A549 (cell line): ENCODE measurements at regions not wholly inside any gene's neighbourhood (a gene's known extent, or its start where the extent isn't known, plus 50 kb on each side); places are given as distances from the start of the nearest gene placed in this dataset.

ENCODE experiments used
- BHLHE40 ChIP-seq: IDR thresholded peaks from 2 replicates; pipeline ENCODE4 v1.6.1; 2012; ENCODE audit warnings: low read depth, low read length, inconsistent platforms
- CHD2 ChIP-seq: fragments of 150-350 bp; IDR thresholded peaks from 2 replicates; pipeline ENCODE4 v1.6.1; 2014; ENCODE audit warnings: low read length; ENCODE audit not compliant: partially characterized antibody
- ESRRA ChIP-seq: fragments of 150-350 bp; IDR thresholded peaks from 2 replicates; pipeline ENCODE4 v1.6.1; 2014; ENCODE audit warnings: mild to moderate bottlenecking, low read length, borderline replicate concordance
- FOSL2 ChIP-seq, 2 experiments: fragments of 450-650 bp in 1 of 2; fragments of >200 bp in 1 of 2; sonication (Bioruptor Twin) in 1 of 2; formaldehyde crosslinking; IDR thresholded peaks; 2 replicates each; pipeline versions ENCODE4 v1.5.0 to v1.6.1; 2016 to 2020; ENCODE audit warnings: mild to moderate bottlenecking in 1 of 2, moderate library complexity in 1 of 2
- POLR2A ChIP-seq: IDR thresholded peaks from 2 replicates; pipeline ENCODE4 v1.6.1; 2012; ENCODE audit warnings: mild to moderate bottlenecking, low read length
- RAD21 ChIP-seq, 2 experiments: fragments of >200 bp in 1 of 2; sonication (Bioruptor Twin) in 1 of 2; formaldehyde crosslinking in 1 of 2; IDR thresholded peaks in 1 of 2; conservative IDR thresholded peaks in 1 of 2; 2 replicates in 1 of 2; 3 replicates in 1 of 2; pipeline ENCODE4 v1.6.1; 2012 to 2018; ENCODE audit warnings: inconsistent platforms in 1 of 2
- RCOR1 ChIP-seq: fragments of 150-350 bp; IDR thresholded peaks from 2 replicates; pipeline ENCODE4 v1.6.1; 2014; ENCODE audit warnings: antibody characterized with exemption, low read length, low read depth
- ZNF302 ChIP-seq: fragments of 250-450 bp; sonication (Bioruptor Pico); IDR thresholded peaks from 2 replicates; pipeline ENCODE4 v1.9.0; 2021; ENCODE audit warnings: inconsistent platforms, mild to moderate bottlenecking, moderate library complexity
- TF ChIP-seq, protein P1 (sequence below): fragments of >200 bp; sonication (Bioruptor Twin); formaldehyde crosslinking; IDR thresholded peaks from 3 replicates; pipeline ENCODE4 v1.5.1; 2016

DNA sequence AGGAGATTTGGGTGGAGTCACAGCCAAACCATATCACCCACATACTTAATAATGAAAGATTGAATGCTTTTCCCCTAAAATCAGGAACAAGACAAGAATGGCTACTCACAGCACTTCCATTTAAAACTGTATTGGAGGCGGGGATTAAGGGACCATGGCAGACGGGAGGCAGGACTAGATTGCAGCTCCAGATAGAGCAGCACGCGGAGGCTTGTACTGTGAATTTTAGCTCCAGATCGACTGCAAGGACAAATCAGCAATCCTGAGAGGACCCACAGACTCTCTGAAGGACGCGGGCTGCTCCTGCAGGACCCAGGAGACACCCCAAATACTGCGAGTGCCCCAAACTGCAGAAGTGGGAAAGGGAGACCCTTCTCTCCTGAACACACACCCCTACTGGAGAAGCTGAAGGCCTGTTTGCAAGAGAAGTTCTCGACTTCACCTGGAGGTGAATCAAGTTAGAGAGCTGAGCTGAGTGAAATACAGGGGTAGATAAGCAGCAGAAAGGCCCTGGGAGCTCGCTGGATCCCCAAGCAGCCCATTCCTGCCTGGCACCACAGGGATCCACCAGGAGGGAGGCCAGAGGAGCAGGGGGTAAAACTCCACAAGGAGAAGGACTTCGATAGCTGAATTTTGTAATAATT is 207.4 kb upstream of the INTU start:
- TF ChIP-seq RAD21 (conservative IDR thresholded peaks at IDR 0.05 in 1 of 2, IDR thresholded peaks at IDR 0.05 in 1 of 2): no peak
- no peak for TF ChIP-seq FOSL2 (IDR thresholded peaks at IDR 0.05)
- no peak for TF ChIP-seq FOSL2 (CRISPR knock-in tag; IDR thresholded peaks at IDR 0.05)
- no peak for TF ChIP-seq CHD2
- TF ChIP-seq, protein P1, sequence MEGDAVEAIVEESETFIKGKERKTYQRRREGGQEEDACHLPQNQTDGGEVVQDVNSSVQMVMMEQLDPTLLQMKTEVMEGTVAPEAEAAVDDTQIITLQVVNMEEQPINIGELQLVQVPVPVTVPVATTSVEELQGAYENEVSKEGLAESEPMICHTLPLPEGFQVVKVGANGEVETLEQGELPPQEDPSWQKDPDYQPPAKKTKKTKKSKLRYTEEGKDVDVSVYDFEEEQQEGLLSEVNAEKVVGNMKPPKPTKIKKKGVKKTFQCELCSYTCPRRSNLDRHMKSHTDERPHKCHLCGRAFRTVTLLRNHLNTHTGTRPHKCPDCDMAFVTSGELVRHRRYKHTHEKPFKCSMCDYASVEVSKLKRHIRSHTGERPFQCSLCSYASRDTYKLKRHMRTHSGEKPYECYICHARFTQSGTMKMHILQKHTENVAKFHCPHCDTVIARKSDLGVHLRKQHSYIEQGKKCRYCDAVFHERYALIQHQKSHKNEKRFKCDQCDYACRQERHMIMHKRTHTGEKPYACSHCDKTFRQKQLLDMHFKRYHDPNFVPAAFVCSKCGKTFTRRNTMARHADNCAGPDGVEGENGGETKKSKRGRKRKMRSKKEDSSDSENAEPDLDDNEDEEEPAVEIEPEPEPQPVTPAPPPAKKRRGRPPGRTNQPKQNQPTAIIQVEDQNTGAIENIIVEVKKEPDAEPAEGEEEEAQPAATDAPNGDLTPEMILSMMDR: no peak
- TF ChIP-seq ESRRA: no peak
- no peak for TF ChIP-seq POLR2A
- TF ChIP-seq BHLHE40: no peak
- no peak for TF ChIP-seq RCOR1
- no peak for TF ChIP-seq ZNF302 (CRISPR knock-in tag)
